GM20000 (cell line): ENCODE measurements at regions not wholly inside any gene's neighbourhood (a gene's known extent, or its start where the extent isn't known, plus 50 kb on each side); places are given as distances from the start of the nearest gene placed in this dataset.

Experiments
- DNase-seq: peaks from one replicate; pipeline ENCODE4 v3.0.0; 2012; ENCODE audit warnings: low spot score
- TF ChIP-seq, protein P1 (sequence below): IDR thresholded peaks from 2 replicates; pipeline ENCODE4 v1.5.1; 2012; ENCODE audit warnings: mild to moderate bottlenecking, control low read depth; ENCODE audit errors: extremely low read depth, missing control alignments

DNA sequence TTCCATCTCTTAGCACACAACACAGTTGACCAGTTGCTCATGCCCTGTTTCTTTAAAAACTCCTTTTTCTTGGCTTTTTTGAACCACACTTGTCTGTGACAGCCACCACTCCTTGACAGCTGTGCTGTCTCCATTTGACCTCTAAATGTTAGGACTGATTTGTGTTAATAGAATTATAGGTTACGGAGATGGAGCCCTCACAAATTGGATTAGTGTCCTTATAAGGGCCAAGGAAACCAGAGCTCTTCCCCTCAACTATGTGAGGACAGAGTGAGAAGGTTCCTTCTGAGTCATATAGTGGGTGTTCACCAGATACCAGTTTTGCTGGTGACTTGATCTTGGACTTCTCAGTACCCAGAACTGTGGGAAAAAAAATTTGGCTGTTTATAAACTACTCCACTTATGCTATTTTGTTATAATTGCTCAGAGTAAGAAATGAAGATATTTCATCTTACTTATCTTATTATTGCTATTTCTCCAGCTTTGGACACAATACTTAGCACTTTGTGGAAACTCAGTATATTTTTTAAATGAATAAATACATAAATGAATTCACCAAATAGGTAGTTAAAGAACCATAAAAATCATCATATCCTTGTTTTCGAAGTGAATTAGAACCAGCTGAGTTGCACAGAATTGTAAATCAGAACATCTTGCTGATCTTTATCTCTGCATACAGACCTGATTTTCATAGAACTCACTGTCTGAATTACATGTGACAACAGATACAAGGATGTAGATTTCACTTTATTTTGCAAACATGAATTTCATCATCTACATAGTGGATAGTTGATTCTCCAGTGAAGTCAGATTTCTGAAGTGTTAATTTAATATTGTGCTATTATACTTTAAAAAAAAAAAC, 598.5 kb upstream of the IRAK1BP1 start:
- TF ChIP-seq, protein P1, sequence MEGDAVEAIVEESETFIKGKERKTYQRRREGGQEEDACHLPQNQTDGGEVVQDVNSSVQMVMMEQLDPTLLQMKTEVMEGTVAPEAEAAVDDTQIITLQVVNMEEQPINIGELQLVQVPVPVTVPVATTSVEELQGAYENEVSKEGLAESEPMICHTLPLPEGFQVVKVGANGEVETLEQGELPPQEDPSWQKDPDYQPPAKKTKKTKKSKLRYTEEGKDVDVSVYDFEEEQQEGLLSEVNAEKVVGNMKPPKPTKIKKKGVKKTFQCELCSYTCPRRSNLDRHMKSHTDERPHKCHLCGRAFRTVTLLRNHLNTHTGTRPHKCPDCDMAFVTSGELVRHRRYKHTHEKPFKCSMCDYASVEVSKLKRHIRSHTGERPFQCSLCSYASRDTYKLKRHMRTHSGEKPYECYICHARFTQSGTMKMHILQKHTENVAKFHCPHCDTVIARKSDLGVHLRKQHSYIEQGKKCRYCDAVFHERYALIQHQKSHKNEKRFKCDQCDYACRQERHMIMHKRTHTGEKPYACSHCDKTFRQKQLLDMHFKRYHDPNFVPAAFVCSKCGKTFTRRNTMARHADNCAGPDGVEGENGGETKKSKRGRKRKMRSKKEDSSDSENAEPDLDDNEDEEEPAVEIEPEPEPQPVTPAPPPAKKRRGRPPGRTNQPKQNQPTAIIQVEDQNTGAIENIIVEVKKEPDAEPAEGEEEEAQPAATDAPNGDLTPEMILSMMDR: no peak
- no peak for DNase-seq

DNA sequence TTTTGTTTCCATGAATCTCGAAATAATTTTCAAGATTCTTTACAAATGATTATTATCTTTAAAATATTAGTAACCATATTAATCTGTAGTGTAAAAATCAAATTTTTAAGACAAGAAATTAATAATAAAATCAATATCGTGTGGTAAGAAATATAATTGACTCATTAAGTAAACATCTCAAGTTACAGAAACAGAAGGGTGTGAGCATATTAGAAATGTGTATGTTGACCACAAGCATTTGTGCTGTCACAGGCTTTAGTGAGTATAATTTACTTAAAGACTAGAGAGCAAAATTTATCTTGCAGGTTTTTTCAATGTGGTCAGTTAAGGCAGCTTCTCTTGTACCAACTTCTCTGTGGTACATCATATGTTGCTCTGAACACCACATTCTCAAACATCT, 566.5 kb upstream of the IRAK1BP1 start:
- no peak for DNase-seq
- TF ChIP-seq, protein P1: no peak

DNA sequence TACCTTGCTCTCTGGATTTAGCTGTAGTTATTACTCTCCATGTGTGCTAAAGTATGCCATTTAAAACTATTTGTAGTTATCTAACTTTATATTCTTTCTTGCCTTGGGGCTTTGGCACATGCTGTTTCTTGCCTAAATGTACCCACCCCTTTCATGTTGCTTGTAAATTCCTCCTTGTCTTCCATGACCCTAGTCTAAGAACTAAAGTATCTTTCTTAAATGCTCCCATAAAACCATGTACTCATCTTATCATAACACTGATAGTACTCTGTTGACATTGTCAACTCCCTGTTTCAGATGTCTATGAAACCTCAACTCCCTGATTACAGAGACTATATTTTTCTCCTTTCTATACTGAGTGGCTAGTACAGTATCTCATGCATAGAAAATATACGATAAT, 564.9 kb upstream of the IRAK1BP1 start:
- DNase-seq: no peak

DNA sequence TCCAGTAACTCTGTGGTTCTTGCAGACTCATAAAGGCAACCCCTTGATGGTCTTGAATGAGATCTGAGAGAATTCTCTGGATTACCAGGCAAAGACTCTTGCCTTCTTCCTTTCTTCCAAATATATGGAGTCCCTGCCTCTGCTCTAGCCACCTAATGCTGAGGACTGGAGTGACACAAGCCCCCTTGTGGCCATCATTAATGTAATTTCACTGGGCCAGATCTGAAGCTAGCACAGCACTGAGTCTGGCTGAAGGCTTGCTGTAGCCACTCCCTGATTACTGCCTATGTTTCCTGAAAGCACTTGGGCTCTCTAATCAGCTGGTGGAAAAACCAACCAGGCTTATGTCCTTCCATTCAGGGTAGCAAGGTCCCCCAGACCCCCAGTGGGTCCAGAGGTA, 559.3 kb upstream of the IRAK1BP1 start:
- no peak for DNase-seq
- TF ChIP-seq, protein P1: no peak

More for the DNA sequence above, 564.9 kb upstream of the IRAK1BP1 start:
- TF ChIP-seq, protein P1: no peak

DNA sequence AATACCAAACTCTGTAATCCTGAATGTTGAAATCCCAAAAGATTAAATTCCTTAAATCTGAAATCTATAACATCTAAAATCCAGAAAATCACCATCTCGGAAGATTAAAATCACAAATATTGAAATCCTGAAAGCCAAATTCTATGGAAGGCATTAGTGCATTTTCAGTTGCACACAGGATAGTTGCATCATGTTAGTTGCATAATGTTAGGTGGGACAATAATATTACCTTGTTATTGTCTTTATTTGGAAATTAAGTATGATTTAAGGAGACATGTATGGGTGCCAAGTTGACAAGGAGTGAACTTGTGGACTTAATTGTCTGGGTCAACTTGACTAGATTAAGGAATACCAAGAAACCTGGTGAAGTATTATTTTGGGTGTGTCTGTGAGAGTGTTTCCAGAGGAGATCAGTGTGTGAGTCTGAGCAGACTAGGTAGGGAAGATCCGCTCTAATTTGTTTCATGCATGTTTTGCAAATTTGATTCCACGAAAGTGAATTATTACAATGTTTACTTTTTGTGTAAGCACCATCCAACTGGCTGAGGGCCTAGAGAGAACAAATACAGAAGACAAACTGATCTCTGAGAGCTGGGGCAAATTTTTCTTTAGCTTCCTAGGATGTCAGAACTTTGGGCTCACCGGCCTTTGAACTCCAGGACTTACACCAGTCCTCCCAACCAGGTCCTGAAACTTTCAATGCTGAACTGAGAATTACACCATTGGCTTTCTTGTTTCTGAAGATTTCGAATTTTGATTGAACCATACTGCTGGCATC, 545.1 kb upstream of the IRAK1BP1 start:
- no peak for DNase-seq
- TF ChIP-seq, protein P1: no peak

DNA sequence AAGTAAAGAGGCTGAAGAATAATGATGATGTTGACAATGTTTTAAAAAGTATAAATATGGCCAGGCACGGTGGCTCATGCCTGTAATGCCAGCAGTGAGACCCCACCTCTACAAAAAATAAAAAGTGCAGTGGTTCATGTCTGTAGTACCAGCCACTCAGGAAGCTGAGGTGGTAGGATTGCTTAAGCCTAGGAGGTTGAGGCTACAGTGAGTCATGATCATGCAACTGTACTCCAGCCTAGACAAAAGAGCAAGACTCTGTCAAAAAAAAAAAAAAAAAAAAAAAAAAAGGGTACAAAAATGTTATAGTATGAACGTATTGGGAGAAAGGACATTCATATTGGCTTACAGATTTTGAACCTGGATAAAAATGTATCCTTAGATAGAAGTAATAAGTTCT, 543.1 kb upstream of the IRAK1BP1 start:
- TF ChIP-seq, protein P1: no peak
- no peak for DNase-seq

DNA sequence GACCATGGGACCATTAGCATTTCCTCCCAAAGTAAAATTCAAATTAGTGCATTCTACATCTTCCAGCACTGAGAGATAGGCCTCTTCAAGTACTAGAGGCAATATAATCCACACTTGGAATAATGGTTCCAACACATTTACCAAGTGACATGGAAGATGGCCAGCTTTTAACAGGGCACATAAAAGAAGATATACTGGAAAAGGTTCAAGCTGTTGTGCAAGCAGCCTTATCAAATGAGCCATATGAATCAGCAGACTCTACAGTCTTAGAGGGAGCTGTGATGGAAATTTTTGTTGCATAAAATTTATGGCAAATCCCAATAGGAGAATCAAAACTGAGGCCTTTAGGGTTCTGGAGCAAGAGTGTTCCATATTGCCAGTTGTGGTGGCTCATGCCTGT, 526.6 kb upstream of the IRAK1BP1 start:
- DNase-seq: no peak
- TF ChIP-seq, protein P1: no peak
